ENCODE measurements at regions not wholly inside any gene's neighbourhood (a gene's known extent, or its start where the extent isn't known, plus 50 kb on each side); places are given as distances from the start of the nearest gene placed in this dataset.

GRCh38 chr7:114788706-114789105 lies 133.2 kb upstream of the MDFIC start:
- TF ChIP-seq POLR2AphosphoS5 (IDR thresholded peaks at IDR 0.05; ENCODE audit: insufficient read depth in 1 of 2, low read depth in 1 of 2) (no peak), POLR2A (IDR thresholded peaks at IDR 0.05) (no peak), CTCF (IDR thresholded peaks at IDR 0.05) (no peak)

Data from vagina (tissue), 2 donors.